ENCODE measurements at regions not wholly inside any gene's neighbourhood (a gene's known extent, or its start where the extent isn't known, plus 50 kb on each side); places are given as distances from the start of the nearest gene placed in this dataset.

- CTCF ChIA-PET = interaction anchor here (1.3 to 1.9 kb wide), 8 partner anchors 10 to 374 kb away, joined by 4 to 53 read pairs (median 6); no protein-coding TSS in a partner anchor
- no peaks in the 10 kb centered on the region for H3K36me3 Mint-ChIP-seq
- no peak overlapping the region for H3K27ac Mint-ChIP-seq
- H3K4me3 Mint-ChIP-seq = no peak overlapping the region
- DNase-seq (ENCODE audit: low spot score) (no peak), ATAC-seq (no peak)
- POLR2A ChIA-PET = no interaction called here
- peaks cover 5% of the 10 kb centered on the region for H3K9me3 Mint-ChIP-seq
- TF ChIP-seq FOXK1 (CRISPR knock-in tag; IDR thresholded peaks at IDR 0.05) = no peak
- TF ChIP-seq, protein P1, sequence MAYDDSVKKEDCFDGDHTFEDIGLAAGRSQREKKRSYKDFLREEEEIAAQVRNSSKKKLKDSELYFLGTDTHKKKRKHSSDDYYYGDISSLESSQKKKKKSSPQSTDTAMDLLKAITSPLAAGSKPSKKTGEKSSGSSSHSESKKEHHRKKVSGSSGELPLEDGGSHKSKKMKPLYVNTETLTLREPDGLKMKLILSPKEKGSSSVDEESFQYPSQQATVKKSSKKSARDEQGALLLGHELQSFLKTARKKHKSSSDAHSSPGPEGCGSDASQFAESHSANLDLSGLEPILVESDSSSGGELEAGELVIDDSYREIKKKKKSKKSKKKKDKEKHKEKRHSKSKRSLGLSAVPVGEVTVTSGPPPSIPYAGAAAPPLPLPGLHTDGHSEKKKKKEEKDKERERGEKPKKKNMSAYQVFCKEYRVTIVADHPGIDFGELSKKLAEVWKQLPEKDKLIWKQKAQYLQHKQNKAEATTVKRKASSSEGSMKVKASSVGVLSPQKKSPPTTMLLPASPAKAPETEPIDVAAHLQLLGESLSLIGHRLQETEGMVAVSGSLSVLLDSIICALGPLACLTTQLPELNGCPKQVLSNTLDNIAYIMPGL (CRISPR knock-in tag; IDR thresholded peaks at IDR 0.05) = no peak
- TF ChIP-seq TEAD4 (CRISPR knock-in tag; IDR thresholded peaks at IDR 0.05) = no peak
- no peaks in the 10 kb centered on the region for H3K4me1 Mint-ChIP-seq
- H3K27me3 Mint-ChIP-seq (ENCODE audit: low read depth) = no peaks in the 10 kb centered on the region; the same call in 1 of the 2 replicates
These were observed 298.2 kb downstream of the RPAP3 start for GRCh38 chr12:47407463-47408129.

- POLR2A ChIA-PET = no interaction called here
- Mint-ChIP-seq H3K4me3 (no peak overlapping the region), H3K9me3 (peaks cover 5% of the 10 kb centered on the region), H3K27me3 (ENCODE audit: low read depth) (no peaks in the 10 kb centered on the region; the same call in 1 of the 2 replicates), H3K27ac (no peak overlapping the region), H3K36me3 (no peaks in the 10 kb centered on the region), H3K4me1 (no peaks in the 10 kb centered on the region)
- TF ChIP-seq, protein P2, sequence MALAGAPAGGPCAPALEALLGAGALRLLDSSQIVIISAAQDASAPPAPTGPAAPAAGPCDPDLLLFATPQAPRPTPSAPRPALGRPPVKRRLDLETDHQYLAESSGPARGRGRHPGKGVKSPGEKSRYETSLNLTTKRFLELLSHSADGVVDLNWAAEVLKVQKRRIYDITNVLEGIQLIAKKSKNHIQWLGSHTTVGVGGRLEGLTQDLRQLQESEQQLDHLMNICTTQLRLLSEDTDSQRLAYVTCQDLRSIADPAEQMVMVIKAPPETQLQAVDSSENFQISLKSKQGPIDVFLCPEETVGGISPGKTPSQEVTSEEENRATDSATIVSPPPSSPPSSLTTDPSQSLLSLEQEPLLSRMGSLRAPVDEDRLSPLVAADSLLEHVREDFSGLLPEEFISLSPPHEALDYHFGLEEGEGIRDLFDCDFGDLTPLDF (CRISPR knock-in tag; IDR thresholded peaks at IDR 0.05) = no peak
- TF ChIP-seq ATF1 (CRISPR knock-in tag; IDR thresholded peaks at IDR 0.05) (no peak), ATF3 (CRISPR knock-in tag; conservative IDR thresholded peaks at IDR 0.05) (no peak), MYBL2 (CRISPR knock-in tag; IDR thresholded peaks at IDR 0.05) (no peak), ZBTB21 (CRISPR knock-in tag; IDR thresholded peaks at IDR 0.05; ENCODE audit: borderline replicate concordance) (no peak), SP1 (CRISPR knock-in tag; conservative IDR thresholded peaks at IDR 0.05) (no peak), ATF2 (CRISPR knock-in tag; IDR thresholded peaks at IDR 0.05; ENCODE audit: borderline replicate concordance, low read depth) (no peak), GTF2I (CRISPR knock-in tag; conservative IDR thresholded peaks at IDR 0.05) (no peak), CREB1 (CRISPR knock-in tag; IDR thresholded peaks at IDR 0.05) (no peak), SOX15 (CRISPR knock-in tag; IDR thresholded peaks at IDR 0.05) (no peak)
- TF ChIP-seq, protein P3, sequence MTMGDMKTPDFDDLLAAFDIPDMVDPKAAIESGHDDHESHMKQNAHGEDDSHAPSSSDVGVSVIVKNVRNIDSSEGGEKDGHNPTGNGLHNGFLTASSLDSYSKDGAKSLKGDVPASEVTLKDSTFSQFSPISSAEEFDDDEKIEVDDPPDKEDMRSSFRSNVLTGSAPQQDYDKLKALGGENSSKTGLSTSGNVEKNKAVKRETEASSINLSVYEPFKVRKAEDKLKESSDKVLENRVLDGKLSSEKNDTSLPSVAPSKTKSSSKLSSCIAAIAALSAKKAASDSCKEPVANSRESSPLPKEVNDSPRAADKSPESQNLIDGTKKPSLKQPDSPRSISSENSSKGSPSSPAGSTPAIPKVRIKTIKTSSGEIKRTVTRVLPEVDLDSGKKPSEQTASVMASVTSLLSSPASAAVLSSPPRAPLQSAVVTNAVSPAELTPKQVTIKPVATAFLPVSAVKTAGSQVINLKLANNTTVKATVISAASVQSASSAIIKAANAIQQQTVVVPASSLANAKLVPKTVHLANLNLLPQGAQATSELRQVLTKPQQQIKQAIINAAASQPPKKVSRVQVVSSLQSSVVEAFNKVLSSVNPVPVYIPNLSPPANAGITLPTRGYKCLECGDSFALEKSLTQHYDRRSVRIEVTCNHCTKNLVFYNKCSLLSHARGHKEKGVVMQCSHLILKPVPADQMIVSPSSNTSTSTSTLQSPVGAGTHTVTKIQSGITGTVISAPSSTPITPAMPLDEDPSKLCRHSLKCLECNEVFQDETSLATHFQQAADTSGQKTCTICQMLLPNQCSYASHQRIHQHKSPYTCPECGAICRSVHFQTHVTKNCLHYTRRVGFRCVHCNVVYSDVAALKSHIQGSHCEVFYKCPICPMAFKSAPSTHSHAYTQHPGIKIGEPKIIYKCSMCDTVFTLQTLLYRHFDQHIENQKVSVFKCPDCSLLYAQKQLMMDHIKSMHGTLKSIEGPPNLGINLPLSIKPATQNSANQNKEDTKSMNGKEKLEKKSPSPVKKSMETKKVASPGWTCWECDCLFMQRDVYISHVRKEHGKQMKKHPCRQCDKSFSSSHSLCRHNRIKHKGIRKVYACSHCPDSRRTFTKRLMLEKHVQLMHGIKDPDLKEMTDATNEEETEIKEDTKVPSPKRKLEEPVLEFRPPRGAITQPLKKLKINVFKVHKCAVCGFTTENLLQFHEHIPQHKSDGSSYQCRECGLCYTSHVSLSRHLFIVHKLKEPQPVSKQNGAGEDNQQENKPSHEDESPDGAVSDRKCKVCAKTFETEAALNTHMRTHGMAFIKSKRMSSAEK (CRISPR knock-in tag; IDR thresholded peaks at IDR 0.05; ENCODE audit: borderline replicate concordance) = no peak
- TF ChIP-seq, protein P4, sequence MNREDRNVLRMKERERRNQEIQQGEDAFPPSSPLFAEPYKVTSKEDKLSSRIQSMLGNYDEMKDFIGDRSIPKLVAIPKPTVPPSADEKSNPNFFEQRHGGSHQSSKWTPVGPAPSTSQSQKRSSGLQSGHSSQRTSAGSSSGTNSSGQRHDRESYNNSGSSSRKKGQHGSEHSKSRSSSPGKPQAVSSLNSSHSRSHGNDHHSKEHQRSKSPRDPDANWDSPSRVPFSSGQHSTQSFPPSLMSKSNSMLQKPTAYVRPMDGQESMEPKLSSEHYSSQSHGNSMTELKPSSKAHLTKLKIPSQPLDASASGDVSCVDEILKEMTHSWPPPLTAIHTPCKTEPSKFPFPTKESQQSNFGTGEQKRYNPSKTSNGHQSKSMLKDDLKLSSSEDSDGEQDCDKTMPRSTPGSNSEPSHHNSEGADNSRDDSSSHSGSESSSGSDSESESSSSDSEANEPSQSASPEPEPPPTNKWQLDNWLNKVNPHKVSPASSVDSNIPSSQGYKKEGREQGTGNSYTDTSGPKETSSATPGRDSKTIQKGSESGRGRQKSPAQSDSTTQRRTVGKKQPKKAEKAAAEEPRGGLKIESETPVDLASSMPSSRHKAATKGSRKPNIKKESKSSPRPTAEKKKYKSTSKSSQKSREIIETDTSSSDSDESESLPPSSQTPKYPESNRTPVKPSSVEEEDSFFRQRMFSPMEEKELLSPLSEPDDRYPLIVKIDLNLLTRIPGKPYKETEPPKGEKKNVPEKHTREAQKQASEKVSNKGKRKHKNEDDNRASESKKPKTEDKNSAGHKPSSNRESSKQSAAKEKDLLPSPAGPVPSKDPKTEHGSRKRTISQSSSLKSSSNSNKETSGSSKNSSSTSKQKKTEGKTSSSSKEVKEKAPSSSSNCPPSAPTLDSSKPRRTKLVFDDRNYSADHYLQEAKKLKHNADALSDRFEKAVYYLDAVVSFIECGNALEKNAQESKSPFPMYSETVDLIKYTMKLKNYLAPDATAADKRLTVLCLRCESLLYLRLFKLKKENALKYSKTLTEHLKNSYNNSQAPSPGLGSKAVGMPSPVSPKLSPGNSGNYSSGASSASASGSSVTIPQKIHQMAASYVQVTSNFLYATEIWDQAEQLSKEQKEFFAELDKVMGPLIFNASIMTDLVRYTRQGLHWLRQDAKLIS (CRISPR knock-in tag; IDR thresholded peaks at IDR 0.05; ENCODE audit: borderline replicate concordance) = no peak
- TF ChIP-seq, protein P5, sequence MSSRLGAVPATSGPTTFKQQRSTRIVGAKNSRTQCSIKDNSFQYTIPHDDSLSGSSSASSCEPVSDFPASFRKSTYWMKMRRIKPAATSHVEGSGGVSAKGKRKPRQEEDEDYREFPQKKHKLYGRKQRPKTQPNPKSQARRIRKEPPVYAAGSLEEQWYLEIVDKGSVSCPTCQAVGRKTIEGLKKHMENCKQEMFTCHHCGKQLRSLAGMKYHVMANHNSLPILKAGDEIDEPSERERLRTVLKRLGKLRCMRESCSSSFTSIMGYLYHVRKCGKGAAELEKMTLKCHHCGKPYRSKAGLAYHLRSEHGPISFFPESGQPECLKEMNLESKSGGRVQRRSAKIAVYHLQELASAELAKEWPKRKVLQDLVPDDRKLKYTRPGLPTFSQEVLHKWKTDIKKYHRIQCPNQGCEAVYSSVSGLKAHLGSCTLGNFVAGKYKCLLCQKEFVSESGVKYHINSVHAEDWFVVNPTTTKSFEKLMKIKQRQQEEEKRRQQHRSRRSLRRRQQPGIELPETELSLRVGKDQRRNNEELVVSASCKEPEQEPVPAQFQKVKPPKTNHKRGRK (CRISPR knock-in tag; IDR thresholded peaks at IDR 0.05; ENCODE audit: borderline replicate concordance) = no peak
- TF ChIP-seq, protein P1 (CRISPR knock-in tag; IDR thresholded peaks at IDR 0.05) = no peak
- CTCF ChIA-PET = no interaction called here
- ATAC-seq (no peak), DNase-seq (ENCODE audit: low spot score) (no peak)
These were observed 302.1 kb downstream of the RPAP3 start for GRCh38 chr12:47403681-47404080.

Data from WTC11 (cell line).